Dendritic cell treated with granulocyte-macrophage colony-stimulating factor and Interleukin-4, amounts not matched to agents 40 ng/mL and 50 ng/mL, for 4 days (primary cell): ENCODE measurements at regions not wholly inside any gene's neighbourhood (a gene's known extent, or its start where the extent isn't known, plus 50 kb on each side); places are given as distances from the start of the nearest gene placed in this dataset.
"Not testable (repeated sequence)": the region's sequence is repeated elsewhere in the genome, so short reads cannot be mapped to it uniquely, and the experiment has no call there.

ENCODE experiments used
- H3K27ac Mint-ChIP-seq: one replicate; pipeline ENCODE4 v1.8.0; 2022; ENCODE audit warnings: mild to moderate bottlenecking, mixed read lengths
- H3K27me3 Mint-ChIP-seq: one replicate; pipeline ENCODE4 v1.8.0; 2022; ENCODE audit warnings: mild to moderate bottlenecking, mixed read lengths
- H3K36me3 Mint-ChIP-seq: one replicate; pipeline ENCODE4 v1.8.0; 2022; ENCODE audit warnings: low read depth, mixed read lengths
- H3K4me1 Mint-ChIP-seq: one replicate; pipeline ENCODE4 v1.8.0; 2022; ENCODE audit warnings: low read depth, mixed read lengths
- H3K4me3 Mint-ChIP-seq: one replicate; pipeline ENCODE4 v1.8.0; 2022; ENCODE audit warnings: mild to moderate bottlenecking, moderate library complexity, mixed read lengths
- H3K9me3 Mint-ChIP-seq: one replicate; pipeline ENCODE4 v1.8.0; 2022; ENCODE audit warnings: mixed read lengths
- intact Hi-C: fragments of 100-400 bp; cut with micrococcal nuclease; formaldehyde crosslinking; loops from one replicate; pipeline ENCODE4 v1.15.0; 2022

DNA sequence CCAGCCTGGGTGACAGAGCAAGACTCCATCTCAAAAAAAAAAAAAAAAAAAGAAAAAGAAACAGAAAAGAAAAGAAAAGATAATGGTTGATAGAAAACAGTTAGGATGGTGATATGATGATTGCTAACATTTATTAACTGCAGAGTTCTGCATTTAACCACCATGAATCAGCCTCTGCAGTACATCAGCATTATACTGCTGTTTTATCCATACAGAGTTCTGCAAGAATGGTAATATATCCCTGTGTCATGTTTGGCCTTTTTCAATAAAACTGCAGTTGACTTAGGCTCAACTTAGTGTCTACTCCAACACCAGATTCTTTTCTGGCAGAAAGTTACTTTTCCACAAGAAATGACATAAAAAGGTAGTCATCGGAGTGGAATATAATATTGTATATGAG lies 62.6 kb downstream of the DUSP6 start:
- intact Hi-C loops = no loop called here
- Mint-ChIP-seq H3K27ac (no peak overlapping the region), H3K36me3 (no peaks in the 10 kb centered on the region), H3K4me3 (no peak overlapping the region), H3K4me1 (peaks cover 12% of the 10 kb centered on the region), H3K9me3 (no peaks in the 10 kb centered on the region), H3K27me3 (no peaks in the 10 kb centered on the region)

DNA sequence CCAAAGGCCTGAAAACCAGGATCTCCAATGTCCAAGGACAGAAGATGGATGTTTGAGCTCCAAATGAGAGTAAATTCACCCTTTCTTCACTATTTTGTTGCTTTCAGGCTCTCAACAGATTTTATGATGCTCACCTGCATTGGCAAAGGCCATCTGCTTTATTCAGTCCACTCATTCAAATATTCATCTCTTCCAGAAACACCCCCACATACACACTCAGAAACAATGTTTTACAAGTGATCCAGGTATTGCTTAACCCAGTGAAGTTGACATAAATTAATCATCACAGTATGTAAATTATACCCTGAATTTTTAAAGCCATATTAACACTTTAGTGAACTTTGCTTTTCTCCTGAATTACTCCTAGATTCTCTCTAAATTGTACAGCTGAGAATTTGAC lies 63.3 kb downstream of the DUSP6 start:
- Mint-ChIP-seq H3K4me1 (peaks cover 12% of the 10 kb centered on the region), H3K36me3 (no peaks in the 10 kb centered on the region), H3K4me3 (no peak overlapping the region), H3K27me3 (no peaks in the 10 kb centered on the region), H3K9me3 (no peaks in the 10 kb centered on the region), H3K27ac (no peak overlapping the region)
- intact Hi-C loops = no loop called here

DNA sequence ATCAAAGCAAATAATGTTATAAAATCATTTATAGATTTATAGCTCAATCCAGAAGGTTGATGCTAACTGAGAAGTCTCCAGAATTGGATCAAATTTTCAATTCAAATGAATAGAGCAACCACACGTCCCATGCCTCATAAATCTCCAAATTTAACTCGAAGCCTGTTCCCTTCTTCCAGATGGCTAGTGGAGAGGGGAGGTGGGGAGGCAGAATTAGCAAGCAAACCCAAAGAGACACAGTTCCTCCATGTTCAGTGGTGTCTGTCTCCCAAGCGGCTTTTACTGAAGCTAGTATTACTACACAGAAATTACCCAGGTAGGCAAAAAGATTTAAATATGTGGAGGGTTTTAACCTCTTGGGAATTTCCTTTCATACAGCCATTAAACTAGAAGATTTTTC lies 65.8 kb downstream of the DUSP6 start:
- no peaks in the 10 kb centered on the region for H3K9me3 Mint-ChIP-seq
- H3K27me3 Mint-ChIP-seq = no peaks in the 10 kb centered on the region
- intact Hi-C loops = no loop called here
- H3K4me3 Mint-ChIP-seq = no peak overlapping the region
- H3K4me1 Mint-ChIP-seq = peaks cover 8% of the 10 kb centered on the region
- H3K36me3 Mint-ChIP-seq = no peaks in the 10 kb centered on the region
- no peak overlapping the region for H3K27ac Mint-ChIP-seq

DNA sequence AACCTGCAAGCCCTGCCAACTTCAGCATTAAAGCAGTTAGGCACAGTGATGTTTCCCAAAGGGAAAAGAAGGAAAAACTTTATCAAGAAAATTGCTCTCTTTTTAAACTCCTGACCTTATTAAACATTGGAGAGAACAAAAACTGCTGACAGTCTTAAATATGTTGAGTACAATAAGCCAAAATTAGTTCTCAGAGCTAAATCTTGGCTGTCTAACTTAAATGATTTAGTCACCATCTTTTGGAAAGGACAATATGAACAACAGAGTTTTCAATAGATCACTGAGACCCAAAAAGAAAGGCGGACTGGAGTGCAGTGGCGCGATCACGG lies 70.8 kb downstream of the DUSP6 start:
- H3K27me3 Mint-ChIP-seq = no peaks in the 10 kb centered on the region
- H3K4me3 Mint-ChIP-seq = no peak overlapping the region
- H3K4me1 Mint-ChIP-seq = peaks cover 8% of the 10 kb centered on the region
- intact Hi-C loops = no loop called here
- H3K36me3 Mint-ChIP-seq = no peaks in the 10 kb centered on the region
- H3K27ac Mint-ChIP-seq = no peak overlapping the region
- no peaks in the 10 kb centered on the region for H3K9me3 Mint-ChIP-seq

DNA sequence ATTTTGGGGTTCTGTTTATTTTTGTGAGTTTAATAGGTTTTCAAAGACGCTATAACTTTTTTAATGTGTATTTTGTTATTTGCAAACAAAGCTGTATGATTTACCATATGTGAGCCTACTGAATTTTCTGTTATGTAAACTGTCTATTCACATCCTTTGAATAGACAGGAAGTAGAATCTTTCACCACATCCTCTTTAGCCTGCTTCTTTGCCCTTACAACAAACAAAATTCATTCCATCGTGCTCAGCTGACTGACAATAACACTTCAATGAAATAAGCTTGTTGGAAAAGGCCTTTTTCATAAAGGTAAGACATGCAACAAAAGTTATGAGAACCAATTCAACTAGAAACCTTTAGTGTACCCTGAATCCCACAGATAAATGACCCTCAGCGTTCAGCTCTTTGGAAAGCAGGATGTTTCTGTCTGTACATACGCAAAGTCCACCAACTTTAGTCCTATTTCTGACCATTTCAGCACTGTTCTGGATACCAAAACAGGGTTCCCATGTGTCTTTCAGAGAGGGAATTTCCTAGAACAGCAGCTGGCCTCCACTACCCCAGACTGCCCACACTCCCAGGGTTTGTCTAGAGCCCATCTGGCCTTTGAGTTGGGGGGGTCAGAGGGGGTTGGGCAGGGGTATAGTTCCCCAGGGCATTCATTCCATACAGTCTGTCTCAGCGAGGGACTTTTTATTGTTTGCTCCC lies 71.3 kb downstream of the DUSP6 start:
- no peak overlapping the region for H3K27ac Mint-ChIP-seq
- intact Hi-C loops = no loop called here
- H3K27me3 Mint-ChIP-seq = no peaks in the 10 kb centered on the region
- H3K36me3 Mint-ChIP-seq = no peaks in the 10 kb centered on the region
- no peak overlapping the region for H3K4me3 Mint-ChIP-seq
- H3K9me3 Mint-ChIP-seq = no peaks in the 10 kb centered on the region
- H3K4me1 Mint-ChIP-seq = peaks cover 8% of the 10 kb centered on the region

DNA sequence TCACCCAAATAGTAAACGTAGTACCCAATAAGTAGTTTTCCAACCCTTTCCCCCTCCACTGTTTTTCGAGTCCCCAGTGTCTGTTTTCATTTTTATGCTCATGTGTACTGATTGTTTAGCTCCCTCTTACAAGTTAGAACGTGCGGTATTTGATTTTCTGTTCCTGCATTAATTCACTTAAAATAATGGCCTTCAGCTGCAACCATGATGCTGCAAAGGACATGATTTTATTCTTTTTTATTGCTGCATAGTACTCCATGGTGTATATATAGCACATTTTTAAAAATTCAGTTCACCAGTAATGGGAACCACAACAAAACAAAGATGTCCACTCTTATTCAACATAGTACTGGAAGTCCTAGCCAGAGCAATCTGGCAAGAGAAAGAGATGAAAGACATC lies 72.8 kb downstream of the DUSP6 start:
- H3K4me3 Mint-ChIP-seq = no peak overlapping the region
- intact Hi-C loops = no loop called here
- peaks cover 8% of the 10 kb centered on the region for H3K4me1 Mint-ChIP-seq
- H3K36me3 Mint-ChIP-seq = no peaks in the 10 kb centered on the region
- H3K27ac Mint-ChIP-seq = no peak overlapping the region
- H3K27me3 Mint-ChIP-seq = no peaks in the 10 kb centered on the region
- H3K9me3 Mint-ChIP-seq = no peaks in the 10 kb centered on the region

DNA sequence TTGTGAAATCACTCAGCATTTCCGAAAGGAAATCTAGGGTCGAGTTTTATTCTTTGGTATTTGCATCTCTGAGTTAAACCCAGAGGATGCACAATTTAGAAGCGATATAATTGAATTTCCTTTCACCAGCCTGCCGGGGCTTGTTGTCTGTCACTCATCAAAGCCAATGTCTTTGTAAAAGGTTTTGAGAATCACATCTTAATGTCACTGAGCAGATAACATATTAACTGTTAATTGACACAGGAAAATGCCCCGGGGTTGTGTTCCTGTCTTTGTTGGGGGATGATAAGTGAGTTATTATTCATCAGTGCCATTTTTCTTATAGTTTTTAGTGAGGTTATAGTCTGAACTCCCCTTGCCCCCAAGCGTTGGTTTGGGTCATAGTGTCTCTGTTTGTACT lies 73.4 kb downstream of the DUSP6 start:
- Mint-ChIP-seq H3K9me3 (no peaks in the 10 kb centered on the region), H3K4me3 (no peak overlapping the region), H3K36me3 (no peaks in the 10 kb centered on the region), H3K27ac (no peak overlapping the region), H3K27me3 (no peaks in the 10 kb centered on the region), H3K4me1 (peaks cover 8% of the 10 kb centered on the region)
- intact Hi-C loops = no loop called here

DNA sequence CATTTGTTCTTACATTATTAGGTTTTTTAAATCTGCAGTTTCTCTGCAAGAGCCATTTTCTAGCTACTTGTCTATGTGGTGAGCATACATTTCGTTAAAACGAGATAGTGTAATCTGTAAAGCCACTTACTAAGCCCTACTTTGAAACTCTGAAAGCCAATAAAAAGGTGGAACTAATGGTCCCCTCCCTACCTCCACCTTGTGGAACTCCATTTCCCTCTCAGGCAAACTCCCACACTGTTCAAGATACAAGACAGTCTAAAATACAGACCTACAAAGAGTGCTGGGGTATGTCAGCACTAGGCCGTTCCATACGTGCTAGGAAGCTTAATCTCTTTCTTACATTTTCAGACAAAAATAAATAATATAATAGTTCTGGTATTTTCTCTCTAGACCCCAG lies 74.1 kb downstream of the DUSP6 start:
- H3K4me3 Mint-ChIP-seq = no peak overlapping the region
- H3K27ac Mint-ChIP-seq = no peak overlapping the region
- intact Hi-C loops = no loop called here
- no peaks in the 10 kb centered on the region for H3K9me3 Mint-ChIP-seq
- H3K27me3 Mint-ChIP-seq = no peaks in the 10 kb centered on the region
- H3K36me3 Mint-ChIP-seq = no peaks in the 10 kb centered on the region
- H3K4me1 Mint-ChIP-seq = peaks cover 8% of the 10 kb centered on the region

DNA sequence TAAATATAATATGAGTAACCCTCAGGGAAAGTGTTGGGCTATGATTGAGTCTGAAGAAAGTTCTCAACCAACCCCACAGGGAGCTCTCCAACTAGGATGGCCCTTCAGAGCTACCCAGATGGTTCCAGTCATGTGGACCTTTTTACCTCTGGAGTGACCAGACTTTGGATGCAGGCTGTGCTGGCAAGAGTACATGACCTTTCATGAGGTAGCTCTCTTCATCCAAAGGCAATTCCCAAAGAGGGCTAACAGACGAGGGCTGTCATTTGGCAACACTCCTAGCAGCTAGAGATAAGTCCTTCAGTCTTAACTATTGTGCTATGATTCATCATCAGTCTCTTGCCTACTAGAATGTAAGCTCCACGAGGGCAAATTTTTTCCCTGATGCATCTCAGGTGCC lies 75.4 kb downstream of the DUSP6 start:
- intact Hi-C loops = no loop called here
- no peaks in the 10 kb centered on the region for H3K36me3 Mint-ChIP-seq
- peaks cover 8% of the 10 kb centered on the region for H3K4me1 Mint-ChIP-seq
- H3K4me3 Mint-ChIP-seq = no peak overlapping the region
- no peak overlapping the region for H3K27ac Mint-ChIP-seq
- H3K27me3 Mint-ChIP-seq = no peaks in the 10 kb centered on the region
- H3K9me3 Mint-ChIP-seq = no peaks in the 10 kb centered on the region

DNA sequence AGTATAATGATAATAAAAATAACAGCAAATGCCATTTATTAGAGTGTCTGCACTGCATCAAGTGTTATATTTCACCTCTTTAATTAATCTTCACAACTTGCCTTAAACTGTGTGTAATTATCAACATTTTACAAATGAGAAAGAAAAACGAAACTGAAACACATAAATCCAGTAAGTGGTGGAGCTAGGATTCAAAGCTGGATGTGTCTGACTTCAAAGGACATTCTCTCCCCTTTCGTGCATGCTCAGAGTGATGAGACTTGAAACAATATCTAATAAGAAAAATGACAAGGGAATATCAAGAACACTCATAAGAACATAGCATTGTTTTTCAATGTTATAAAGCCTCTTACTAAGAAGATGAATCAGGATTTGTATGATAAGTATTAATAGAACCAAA lies 78.8 kb downstream of the DUSP6 start:
- H3K27me3 Mint-ChIP-seq = no peaks in the 10 kb centered on the region
- intact Hi-C loops = no loop called here
- H3K9me3 Mint-ChIP-seq = peaks cover 7% of the 10 kb centered on the region
- peaks cover 8% of the 10 kb centered on the region for H3K4me1 Mint-ChIP-seq
- H3K4me3 Mint-ChIP-seq = no peak overlapping the region
- no peak overlapping the region for H3K27ac Mint-ChIP-seq
- H3K36me3 Mint-ChIP-seq = no peaks in the 10 kb centered on the region

DNA sequence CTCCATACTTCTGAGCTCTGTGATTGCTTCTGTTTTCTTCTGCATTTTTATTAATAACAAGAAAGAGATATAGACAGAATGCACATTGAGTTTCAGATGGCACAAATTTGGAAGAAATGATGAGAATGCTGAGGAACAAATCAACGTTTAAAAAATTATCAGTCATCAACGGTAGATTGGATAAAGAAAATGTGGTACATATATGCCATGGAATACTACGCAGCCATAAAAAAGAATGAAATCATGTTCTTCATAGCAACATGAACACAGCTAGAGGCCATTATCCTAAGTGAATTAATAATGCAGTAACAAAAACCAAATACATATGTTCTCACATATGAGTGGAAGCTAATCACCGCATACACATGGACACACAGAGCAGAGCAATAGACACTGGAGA lies 81.8 kb downstream of the DUSP6 start:
- no peaks in the 10 kb centered on the region for H3K36me3 Mint-ChIP-seq
- peaks cover 7% of the 10 kb centered on the region for H3K9me3 Mint-ChIP-seq
- H3K4me3 Mint-ChIP-seq = no peak overlapping the region
- peaks cover 21% of the 10 kb centered on the region for H3K4me1 Mint-ChIP-seq
- H3K27ac Mint-ChIP-seq = no peak overlapping the region
- no peaks in the 10 kb centered on the region for H3K27me3 Mint-ChIP-seq
- intact Hi-C loops = no loop called here

DNA sequence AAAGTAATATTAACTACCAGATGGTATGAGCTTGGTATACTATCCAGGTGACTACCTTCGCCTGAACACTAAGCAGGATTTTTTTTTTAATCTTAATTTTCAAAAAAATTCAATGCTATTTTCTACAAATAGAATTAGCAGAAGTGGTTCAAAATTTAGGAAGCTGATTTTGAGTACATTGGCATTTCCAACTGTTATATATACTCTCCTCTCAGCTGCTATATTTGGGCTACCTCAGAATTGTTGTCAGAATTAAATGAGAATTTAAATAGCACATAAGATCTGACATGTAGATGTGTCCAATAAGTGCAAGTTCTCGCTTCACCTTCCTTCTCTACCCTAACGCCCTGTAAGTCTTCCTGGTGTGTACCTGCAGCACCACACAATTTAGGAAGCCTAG lies 83.1 kb downstream of the DUSP6 start:
- Mint-ChIP-seq H3K36me3 (no peaks in the 10 kb centered on the region), H3K27ac (no peak overlapping the region), H3K4me1 (peaks cover 21% of the 10 kb centered on the region), H3K27me3 (no peaks in the 10 kb centered on the region), H3K4me3 (no peak overlapping the region), H3K9me3 (peaks cover 7% of the 10 kb centered on the region)
- intact Hi-C loops = loop anchor here (5.0 kb wide), 2 partner anchors 63 to 188 kb away; no protein-coding TSS in a partner anchor

DNA sequence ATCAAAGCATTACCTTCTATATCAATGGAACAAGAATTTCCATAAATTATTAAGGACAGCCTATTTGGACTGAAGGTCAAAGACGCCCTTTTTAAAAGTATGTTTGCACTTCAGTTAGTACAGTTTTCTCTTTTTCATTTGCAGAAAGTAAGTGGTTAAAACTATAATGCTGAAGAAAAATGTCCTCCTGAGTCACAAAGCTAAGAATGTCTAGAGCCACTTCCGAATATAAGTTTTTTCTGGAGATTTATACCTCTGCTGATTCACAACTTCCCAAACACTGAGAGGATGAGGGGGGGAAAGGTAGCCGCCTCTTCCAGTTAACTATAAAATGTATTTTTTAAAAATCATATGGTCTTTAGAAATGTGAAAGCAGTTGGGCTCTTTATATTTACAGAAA lies 84.9 kb downstream of the DUSP6 start:
- Mint-ChIP-seq H3K27me3 (no peaks in the 10 kb centered on the region), H3K4me3 (no peak overlapping the region), H3K36me3 (no peaks in the 10 kb centered on the region), H3K4me1 (peaks cover 21% of the 10 kb centered on the region), H3K27ac (no peak overlapping the region), H3K9me3 (peaks cover 7% of the 10 kb centered on the region)
- intact Hi-C loops = loop anchor here (5.0 kb wide), 2 partner anchors 65 to 190 kb away; no protein-coding TSS in a partner anchor

DNA sequence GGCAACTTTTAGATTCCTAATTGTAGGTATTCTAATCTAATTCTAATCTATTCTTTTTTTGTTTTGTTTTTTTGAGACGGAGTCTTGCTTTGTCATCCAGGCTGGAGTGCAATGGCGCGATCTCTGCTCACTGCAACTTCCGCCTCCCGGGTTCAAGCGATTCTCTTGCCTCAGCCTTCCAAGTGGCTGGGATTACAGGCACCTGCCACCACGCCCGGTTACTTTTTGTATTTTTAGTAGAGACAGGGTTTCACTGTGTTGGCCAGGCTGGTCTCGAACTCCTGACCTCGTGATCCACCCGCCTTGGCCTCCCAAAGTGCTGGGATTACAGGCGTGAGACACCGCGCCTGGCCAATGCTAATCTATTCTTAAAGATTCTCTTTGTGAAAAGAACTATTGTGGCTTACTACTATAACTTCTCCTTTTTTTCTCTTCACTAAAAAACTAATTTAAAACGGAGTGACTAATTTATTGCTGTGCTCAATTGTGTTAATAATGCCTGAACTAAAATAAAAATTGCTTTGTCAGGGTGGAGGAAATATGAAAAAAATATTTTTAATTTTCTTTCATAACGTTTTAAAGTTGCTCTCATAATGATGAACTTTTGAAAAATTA lies 85.6 kb downstream of the DUSP6 start:
- H3K9me3 Mint-ChIP-seq = not testable (repeated sequence)
- intact Hi-C loops = loop anchor here (5.0 kb wide), 2 partner anchors 66 to 191 kb away; no protein-coding TSS in a partner anchor
- peak overlapping the region; percentile 37 for H3K4me3 Mint-ChIP-seq

DNA sequence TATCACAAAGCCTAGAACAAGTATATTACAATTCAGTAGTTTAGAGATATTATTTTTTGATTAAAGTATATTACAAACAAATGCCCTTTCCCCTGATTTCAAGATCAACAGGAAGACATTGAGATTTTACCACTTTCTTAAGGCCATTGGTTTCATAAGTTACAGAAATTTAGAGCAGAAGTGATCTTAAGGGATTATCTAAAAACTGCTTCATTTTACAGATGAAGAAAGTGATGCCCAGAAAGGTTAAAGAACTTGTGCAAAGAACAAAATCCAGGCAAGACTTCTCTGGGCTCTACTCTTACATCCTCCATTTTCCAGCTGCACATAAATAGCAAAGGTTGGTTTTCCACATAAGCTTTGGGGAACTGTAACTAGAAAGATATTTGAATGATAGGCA lies 87.5 kb downstream of the DUSP6 start:
- peaks cover 21% of the 10 kb centered on the region for H3K4me1 Mint-ChIP-seq
- no peaks in the 10 kb centered on the region for H3K27me3 Mint-ChIP-seq
- H3K4me3 Mint-ChIP-seq = no peak overlapping the region
- intact Hi-C loops = loop anchor here (5.0 kb wide), 2 partner anchors 67 to 192 kb away; no protein-coding TSS in a partner anchor
- H3K9me3 Mint-ChIP-seq = no peaks in the 10 kb centered on the region
- H3K27ac Mint-ChIP-seq = no peak overlapping the region
- no peaks in the 10 kb centered on the region for H3K36me3 Mint-ChIP-seq

More for the DNA sequence above, 85.6 kb downstream of the DUSP6 start:
- Mint-ChIP-seq H3K27ac (peak overlapping the region; percentile 78), H3K4me1 (peaks cover 21% of the 10 kb centered on the region)
- not testable (repeated sequence) for H3K27me3 Mint-ChIP-seq, H3K36me3 Mint-ChIP-seq
